GM19467 (cell line): ENCODE measurements at regions not wholly inside any gene's neighbourhood (a gene's known extent, or its start where the extent isn't known, plus 50 kb on each side); places are given as distances from the start of the nearest gene placed in this dataset.
A peak's percentile ranks its signal among the peaks of the same experiment; 100 is the strongest.

Experiments used
- ATAC-seq: cut with Tn5 transposase; IDR thresholded peaks from one replicate; pipeline ENCODE4 v1.9.1; 2021; ENCODE audit warnings: mild to moderate bottlenecking, moderate library complexity; ENCODE audit not compliant: unreplicated experiment

DNA sequence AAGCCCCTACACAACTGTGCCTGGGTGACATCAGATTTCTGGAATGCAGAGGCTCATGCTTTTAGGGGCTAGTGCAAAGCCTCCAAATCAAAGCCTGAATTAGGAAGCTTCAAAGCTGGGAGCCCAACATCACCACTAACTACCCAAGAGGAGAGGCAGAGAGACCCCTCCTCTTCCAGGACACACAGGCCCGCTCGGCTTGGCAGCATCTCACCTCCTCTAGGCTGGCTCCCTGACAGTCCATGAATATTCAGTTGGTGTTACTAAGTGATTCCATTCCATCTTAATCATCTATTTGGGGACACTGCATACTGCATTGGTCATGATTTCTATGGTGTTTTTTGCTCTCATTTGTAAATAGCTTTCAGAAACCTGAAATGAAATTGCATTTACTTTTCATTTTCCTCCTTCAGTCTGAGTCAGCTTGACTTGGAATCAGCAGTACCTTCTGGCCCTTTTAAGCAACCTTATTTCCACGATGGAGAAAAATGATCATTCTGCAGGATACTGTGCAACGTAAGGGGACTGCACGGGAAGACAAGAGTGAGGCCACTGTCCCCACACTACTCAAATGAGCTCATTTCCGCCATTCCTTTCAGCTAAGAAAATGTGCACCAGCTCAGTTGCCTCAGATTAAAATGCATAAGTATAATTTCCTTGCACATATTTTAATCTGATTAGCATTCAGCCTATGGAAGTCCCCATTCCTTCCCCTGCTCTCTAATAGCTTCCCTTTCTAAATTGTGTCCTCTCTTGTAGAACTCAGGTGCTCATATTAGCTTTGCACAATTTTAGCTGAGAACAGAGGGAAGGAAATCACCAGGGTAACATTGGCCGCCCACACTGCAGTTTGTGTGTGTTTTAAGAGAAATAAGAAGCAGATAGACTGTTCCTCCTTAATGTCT lies 219.9 kb downstream of the RFC3 start:
- no peak for ATAC-seq

DNA sequence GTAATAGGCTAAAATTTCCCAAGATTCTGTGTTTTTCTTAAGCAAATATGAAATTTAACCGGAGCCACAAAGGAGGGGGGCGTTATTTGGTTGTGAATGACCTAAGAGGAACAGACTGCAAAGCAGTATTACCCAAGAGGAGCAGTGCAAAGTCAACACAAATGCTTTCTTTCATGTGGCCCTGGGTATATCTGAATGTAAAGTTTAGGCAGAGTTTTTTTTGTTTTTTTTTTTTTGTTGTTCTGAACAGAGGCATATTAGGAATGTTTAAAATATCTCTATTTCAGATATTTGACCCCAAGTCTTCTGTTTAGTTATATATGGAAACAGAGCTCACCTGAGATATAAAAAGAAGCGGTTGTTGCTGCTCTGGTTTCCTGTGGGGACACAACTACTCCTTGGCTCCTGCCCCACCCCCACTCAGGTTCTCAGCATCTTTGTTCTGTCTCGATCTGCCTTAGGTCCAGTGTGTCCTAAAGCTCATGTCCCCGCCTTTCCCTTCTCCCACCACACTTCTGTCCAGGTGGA lies 220.7 kb downstream of the RFC3 start:
- ATAC-seq: no peak

DNA sequence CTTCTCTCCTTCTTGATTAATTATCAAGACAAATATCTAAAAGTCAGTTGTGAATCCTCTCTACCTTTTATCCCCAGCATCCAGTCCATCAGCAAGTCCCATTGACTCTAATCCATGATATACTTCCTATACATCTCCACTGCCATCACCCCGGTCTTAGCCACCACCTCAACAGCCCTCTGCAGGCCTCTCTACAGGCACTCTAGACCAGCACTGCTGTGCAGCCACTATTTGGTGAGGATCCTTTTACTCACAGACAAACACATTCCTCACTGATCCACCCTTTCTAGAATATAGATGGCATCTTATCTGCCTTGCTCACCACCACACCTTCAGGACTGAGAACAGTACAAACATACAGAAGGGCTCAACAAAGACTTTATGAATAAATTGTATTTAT lies 221.7 kb downstream of the RFC3 start:
- no peak for ATAC-seq

DNA sequence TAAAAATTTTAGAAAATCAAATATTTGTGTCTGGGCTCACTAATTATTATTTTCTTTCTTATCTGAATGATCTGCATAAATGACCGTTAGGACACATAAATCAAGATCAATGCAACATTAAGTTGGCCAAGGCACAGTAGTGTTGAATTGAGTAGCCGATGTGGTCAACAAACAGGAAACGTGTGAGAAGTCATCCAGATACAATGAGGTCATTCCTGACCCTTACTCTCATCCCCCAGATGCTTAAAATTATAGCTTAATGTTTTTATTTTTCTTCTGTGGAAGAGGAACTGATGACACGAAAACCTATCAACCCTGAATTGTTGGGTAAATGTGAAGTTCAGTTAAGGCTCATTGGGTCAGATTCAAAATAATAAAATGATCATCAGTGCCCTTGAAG lies 222.9 kb downstream of the RFC3 start:
- no peak for ATAC-seq

DNA sequence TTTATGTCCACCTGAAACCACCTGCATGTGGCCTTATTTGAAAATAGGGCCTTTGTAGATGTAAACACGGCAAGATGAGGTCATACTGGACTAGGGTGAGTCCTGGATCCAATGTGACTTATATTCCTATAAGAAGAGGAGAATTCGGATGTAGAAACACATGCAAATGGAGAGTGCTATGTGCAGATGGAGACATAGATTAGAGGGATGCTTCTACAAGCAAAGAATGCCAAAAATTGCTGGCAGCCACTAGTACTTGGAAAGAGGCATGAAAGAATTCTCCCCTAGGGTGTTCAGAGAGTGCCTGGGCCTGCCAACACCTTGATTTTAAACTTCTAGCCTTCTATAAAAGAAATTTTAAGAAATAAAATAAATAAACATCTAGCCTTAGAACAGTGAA lies 226.1 kb downstream of the RFC3 start:
- no peak for ATAC-seq

DNA sequence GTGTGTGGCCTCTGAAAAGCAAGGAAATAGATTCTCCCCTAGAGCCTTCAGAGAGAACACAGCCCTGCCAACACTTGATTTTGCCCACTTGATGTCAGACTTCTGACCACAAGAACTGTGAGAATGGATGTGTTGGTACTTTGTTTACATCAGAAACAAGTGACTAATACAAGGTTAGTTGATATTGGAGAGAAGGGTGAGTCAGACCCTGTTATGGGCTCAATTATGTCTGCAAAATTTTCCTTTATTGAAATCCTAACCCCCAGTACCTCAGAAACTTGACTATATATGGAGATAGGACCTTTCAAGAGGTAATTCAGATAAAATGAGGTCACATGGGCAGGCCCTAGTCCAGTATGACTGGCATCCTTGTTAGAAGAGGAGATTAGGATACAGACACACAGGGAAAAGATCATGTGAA lies 226.7 kb downstream of the RFC3 start:
- no peak for ATAC-seq

DNA sequence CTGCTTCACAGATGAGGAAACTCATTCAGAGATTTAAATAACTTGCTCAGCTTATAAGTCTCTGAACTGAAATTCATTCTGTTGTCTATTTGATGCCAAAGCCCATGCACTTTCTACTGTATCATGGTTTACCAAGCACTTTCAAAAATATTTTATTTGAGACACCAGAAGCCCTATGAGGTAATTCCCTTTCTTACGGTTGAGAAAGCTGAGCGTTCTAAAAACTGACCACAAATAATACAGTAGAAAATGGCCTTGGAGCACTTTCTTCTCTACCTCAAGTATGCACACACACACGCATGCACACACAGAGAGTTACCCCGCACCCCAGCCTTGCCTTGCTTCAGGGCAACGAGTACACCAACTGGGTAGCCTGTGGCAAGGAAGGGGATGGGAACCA lies 228.5 kb downstream of the RFC3 start:
- no peak for ATAC-seq

DNA sequence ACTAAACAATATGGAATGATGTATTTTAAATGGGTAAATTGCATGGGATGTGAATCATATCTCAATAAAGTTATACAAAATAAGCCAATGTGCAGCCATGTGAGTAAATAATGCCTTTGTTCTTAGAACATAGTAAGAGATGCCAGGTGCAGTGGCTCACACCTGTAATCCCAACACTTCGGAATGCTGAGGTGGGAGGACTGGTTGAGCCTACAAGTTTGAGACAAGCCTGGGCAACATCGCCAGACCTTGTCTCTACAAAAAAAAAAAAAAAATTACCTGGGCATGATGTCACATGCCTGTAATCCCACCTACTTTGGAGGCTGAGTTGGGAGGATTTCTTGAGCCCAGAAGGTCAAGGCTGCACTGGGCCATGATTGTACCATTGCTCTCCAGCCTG lies 230.7 kb downstream of the RFC3 start:
- no peak for ATAC-seq

DNA sequence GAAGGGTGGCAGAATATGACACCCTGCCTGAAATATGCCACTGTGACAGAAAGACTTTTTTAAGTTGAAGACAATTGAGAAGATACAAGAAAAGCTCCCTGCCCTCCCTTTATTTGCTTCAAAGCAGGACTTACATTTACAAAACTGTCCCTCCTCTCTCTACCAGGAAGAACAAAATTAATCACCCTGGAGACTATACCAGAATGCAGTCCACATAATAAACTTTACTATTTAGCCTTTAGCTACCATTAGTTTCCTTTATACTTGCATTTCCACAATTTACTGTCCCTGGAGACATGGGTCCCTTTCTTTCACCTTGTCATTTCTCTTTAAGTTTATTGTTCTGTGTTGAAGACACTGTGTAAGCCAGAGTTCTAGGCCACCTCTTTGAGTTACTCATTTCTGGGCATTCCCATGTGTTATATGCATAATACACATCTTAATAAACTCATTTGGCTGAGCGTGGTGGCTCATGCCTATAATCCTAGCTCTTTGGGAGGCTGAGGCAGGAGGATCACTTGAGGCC lies 238.8 kb downstream of the RFC3 start:
- no peak for ATAC-seq

DNA sequence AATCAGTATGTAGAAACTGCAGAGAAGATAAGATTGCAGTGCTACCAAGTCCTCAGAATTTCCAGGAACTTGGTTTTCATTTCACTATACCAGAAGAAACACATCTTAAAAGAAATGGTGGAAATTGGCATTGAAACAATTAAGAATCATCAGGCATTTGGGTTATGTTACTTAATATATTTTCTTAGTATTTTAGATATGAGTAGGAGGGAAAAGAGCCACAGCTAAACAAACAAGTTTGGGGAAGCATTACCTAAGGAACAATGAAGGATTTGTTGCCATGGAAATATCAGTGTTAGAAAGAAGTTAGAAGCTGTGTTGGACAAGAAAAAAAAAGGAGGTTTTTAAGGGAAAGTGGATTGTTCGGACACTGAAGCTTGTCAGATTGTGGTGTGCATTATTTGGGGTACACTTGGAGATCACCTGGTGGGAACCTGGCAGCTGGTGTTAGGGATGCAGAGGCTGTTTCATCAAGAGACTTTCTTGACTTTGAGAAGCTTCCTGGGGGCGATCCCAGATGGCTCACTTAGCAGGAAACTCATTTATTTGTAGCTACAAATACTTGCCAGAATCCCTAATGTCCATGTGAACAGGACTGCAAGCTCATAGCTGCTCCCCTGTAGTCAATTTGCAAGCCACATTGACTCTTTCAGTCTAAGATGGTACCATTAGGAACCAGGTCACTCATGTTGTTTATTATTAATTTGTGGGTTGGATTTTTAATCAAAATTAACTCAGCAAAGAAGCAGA lies 246.7 kb downstream of the RFC3 start:
- no peak for ATAC-seq

DNA sequence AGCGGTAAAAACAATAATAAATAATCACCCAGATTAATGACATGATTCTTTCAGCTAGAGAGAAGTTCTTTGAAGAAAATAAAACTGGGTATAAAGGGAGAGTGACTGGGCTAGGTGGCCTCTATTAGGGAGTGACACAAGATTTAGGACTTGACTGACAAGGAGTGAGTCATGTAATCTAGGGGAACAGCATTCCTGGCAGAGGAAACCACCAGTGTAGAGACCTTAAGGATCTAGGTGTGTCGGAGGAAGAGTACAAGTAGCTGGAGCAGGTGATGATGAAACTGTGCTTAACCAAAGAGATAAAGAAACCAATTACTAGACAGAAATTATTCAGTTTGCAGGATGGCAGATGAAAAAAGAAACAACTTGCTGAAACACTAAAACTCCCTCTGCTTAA lies 248.0 kb downstream of the RFC3 start:
- no peak for ATAC-seq

DNA sequence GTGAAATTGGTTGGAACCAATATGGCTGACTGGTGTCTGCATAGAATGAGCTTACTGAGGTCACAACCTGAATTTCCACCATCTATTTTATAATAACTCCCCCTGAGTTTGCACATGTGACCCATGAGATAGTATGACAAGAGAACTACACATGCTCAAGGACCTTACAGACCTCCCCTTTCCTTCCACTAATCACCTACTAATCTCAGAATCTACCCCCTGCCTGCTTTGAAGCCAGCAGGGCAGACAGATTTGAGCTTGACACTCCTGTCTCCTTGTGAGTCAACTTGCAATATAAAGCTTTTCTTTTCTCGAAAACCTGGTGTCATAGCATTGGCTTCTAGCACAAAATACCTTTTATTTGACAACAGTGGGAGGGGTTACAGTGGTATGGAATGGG lies 248.4 kb downstream of the RFC3 start:
- ATAC-seq: no peak

DNA sequence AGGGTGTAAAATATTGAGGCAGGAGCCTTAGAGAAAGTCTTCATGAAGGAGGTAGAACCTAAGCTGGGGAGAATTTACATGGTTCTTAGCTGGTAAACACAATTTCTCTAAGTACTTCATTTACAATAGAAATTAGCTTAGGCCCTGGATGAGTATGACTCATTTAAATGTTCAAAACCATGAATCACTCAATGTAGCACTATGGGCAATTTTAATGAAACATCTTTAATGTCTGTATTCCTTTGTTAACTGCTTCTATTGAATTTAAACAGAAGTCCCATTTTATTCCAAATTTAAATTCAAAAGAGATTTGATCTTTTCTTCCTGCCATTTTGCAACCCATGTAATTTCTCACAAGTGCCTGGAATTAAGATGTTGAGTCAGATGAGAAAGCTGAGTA lies 252.1 kb downstream of the RFC3 start:
- no peak for ATAC-seq

DNA sequence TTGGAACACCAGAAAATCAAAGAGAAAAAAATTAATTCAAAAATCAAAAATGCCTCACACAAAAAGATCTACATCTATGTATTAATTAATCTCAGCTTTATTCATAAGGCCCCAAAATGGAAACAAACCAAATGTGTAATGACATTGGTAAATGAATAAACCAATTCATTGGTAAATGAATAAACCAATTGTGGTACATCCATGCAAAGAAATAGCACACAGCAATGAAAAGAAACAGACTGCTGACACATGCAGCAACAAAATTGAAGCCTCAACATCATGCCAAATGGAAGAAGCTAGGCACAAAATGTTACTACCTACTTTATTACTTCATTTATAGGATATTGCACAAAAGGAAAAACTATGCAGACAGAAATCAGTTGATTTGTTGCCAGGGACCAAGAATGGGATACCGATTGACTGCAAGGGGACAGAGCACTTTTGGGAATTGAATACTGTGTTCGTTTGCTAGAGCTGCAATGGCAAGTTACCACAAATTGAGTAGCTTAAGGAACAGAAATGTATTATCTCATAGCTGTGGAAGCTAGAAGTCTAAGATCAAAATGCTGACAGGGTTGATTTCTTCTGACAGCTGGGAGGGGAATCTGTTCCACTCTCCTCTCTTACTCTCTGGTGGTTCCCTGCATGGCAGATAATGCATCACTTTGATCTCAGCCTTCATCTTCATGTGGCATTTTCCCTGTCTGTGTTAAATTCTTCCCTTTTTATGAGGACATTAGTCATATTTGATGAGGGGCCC lies 252.8 kb downstream of the RFC3 start:
- no peak for ATAC-seq

DNA sequence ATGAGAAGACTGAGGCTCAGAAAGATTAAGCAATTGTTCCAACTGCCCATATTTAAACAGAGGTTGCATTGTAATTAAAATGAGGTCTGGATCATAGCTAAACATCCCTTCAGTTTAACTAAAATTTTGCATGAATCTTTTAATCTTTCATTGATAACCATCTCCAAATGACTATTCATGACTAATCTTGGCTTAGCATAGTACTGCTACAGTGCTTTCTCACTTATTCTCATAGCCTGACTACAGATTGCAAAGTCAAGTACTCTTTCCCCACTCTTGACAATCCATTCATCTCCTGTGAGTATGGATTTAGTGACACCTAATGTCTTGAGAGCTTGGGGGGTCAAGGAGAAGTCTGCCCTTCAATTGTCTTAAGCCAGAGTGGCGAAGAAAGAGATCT lies 258.4 kb downstream of the RFC3 start:
- no peak for ATAC-seq

DNA sequence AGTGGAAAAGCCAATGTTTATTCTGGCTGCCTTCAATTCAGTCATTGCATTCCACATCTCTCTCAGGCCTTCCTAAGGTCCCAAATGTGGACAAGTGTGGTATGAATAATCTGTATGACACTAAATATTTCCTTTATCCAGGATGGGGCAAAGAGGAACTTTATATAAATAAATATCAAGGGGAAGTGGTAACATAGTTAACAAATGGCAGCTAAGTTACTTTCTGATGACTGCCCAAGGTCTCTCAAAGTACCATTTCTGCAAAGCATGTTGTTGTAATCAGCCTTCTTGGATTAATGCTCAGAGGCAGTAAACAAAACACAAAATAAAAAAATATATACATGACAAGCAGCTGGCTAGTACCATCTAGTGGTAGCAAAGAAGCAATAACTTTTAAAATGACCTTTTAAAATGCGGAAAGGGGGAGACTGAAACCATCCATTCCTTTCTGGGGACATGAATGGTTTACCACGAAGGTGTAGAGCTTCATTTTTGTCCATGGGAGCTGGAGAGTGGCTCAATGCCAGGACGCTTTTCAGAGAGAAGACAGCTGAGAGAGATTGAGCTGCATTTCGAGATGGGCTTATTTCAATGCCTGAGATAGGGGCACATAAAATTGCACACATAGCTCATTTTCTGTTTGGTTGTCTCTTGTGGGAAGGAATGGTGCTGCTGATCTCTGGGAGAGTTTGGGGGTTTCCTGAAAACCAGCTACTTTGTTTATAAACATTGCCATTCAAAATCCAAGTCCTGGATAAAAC lies 259.2 kb downstream of the RFC3 start:
- ATAC-seq: no peak

DNA sequence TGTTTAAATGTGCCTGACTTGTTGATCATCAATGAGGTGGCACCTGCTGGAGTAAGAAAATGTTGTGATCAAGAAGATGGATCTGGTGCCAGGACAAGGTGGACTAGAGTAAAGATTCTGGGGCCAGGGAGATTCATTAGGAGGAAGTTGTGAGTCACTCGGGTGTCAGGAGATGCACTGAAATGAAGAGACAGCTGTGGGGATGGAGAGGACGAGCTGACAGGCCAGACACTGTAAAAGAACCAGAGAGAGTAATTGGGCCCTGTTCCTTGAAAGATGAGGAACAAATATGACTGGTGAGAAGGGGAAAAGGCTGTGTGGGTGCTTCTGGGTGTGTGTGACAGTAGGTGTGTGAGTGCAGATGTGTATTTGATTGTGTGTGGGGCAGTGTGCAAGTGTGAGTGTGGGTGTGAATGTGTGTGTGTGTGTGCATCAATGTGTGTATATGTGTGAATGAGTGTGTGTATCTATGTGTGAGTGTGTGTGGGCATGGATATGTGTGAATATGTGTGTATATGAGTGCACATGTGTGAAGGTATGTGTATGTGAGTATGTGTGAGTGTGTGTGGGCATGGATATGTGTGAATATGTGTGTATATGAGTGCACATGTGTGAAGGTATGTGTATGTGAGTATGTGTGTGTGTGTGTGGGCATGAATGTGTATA lies 260.5 kb downstream of the RFC3 start:
- no peak for ATAC-seq

DNA sequence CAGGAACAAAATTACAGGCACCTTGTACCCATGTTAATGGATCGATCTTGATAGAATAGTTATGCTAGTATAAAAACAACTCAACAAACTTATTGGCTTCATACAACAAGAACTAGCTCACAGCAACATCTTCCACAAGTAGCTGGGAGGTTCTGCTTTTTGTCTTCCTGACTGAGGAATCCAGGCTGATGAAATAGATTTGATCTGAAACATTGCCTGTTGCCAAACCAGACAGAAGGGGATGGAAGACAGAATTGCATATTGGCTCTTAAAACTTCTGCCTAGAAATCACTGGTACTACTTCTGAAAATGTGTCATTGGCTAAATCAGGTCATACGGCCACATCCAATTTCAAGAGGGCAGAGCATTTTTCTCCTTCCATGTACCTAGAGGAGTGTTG lies 267.3 kb downstream of the RFC3 start:
- no peak for ATAC-seq

DNA sequence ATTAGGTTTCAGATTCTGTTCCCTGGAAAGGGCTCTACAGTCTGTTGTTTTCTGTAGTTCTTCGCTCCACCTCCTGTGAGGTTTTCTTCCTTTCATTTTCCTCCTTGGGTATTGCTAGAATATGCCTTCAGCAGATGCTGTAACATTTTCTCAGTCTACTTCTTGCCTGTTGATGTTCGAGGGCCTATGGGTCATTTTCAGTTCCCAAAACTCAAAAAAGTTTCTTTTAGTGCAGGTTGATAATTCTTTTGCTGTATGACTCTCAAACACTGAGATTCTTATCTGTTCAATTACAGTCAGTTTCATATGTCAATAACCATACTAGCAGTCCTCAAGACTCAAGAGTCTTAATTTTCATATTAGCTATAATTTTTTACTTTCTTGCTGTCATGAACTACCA lies 268.3 kb downstream of the RFC3 start:
- ATAC-seq: peak; percentile 65

DNA sequence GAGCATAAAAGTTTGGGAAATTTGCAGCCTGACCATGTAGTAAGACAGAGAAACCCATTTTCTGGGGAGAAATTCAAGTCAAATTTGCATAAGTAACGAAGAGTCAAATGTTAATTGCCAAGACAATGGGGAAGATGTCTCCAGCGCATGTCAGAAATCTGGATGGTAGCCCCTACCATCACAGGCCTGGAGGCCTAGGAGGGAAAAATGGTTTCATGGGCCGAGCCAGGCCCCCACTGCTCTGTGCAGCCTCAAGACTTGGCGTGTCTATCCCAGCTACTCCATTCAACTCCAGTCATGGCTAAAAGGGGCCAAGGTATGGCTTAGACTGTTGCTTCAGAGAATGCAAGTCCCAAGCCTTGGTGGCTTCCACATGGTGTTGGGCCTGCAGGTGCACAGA lies 269.8 kb downstream of the RFC3 start:
- no peak for ATAC-seq
